OCI-LY1 (cell line): ENCODE measurements at regions not wholly inside any gene's neighbourhood (a gene's known extent, or its start where the extent isn't known, plus 50 kb on each side); places are given as distances from the start of the nearest gene placed in this dataset.

Experiments
- CTCF ChIP-seq: fragments of 200-600 bp; sonication (generic), shearing (Covaris generic); IDR thresholded peaks from 2 replicates; pipeline ENCODE4 v1.5.1; 2017; ENCODE audit warnings: mild to moderate bottlenecking, antibody characterized with exemption, low read length, moderate library complexity, mixed read lengths
- EZH2 ChIP-seq: fragments of 200-600 bp; sonication (generic), shearing (Covaris generic); IDR thresholded peaks from 2 replicates; pipeline ENCODE4 v1.8.0; 2017; ENCODE audit warnings: borderline replicate concordance, mixed run types, mild to moderate bottlenecking, antibody characterized with exemption, low read length, moderate library complexity, mixed read lengths

GRCh38 chr14:86815341-86815740 lies 1177.6 kb downstream of the GALC start:
- TF ChIP-seq CTCF (no peak), EZH2 (no peak)
